Upper lobe of left lung (tissue), 6 donors: ENCODE measurements at regions not wholly inside any gene's neighbourhood (a gene's known extent, or its start where the extent isn't known, plus 50 kb on each side); places are given as distances from the start of the nearest gene placed in this dataset.

Experiments used
- ATAC-seq, 2 donors: fragments of 200-7000 bp; cut with Tn5 transposase; one replicate each; pipeline ENCODE4 v1.9.1; 2022; ENCODE audit warnings: mild to moderate bottlenecking in 2 of 2, moderate library complexity in 2 of 2; ENCODE audit not compliant: low FRiP score in 2 of 2
- DNase-seq, 2 donors: peaks; one replicate each; pipeline ENCODE4 v3.0.0-alpha.2; 2019 to 2020
- H3K27ac ChIP-seq, 4 donors: fragments of 200-600 bp; sonication (generic); one replicate each; pipeline ENCODE4 v1.5.1; 2016 to 2019
- H3K27me3 ChIP-seq, 4 donors: fragments of 200-600 bp; sonication (generic); one replicate each; pipeline ENCODE4 v1.5.1; 2017 to 2019
- H3K36me3 ChIP-seq, 4 donors: fragments of 200-600 bp; sonication (generic); one replicate each; pipeline ENCODE4 v1.5.1; 2016 to 2019
- H3K4me1 ChIP-seq, 4 donors: fragments of 200-600 bp; sonication (generic); one replicate each; pipeline ENCODE4 v1.5.1; 2018 to 2019
- H3K4me3 ChIP-seq, 4 donors: fragments of 200-600 bp; sonication (generic); one replicate each; pipeline ENCODE4 v1.5.1; 2017 to 2019; ENCODE audit warnings: mild to moderate bottlenecking in 2 of 4, moderate library complexity in 1 of 4
- H3K9me3 ChIP-seq, 4 donors: fragments of 200-600 bp; sonication (generic); one replicate each; pipeline ENCODE4 v1.5.1; 2018 to 2019
- EP300 ChIP-seq, 4 donors: sonication (generic); formaldehyde crosslinking; IDR thresholded peaks; one replicate each; pipeline ENCODE4 v1.5.1; 2017; ENCODE audit warnings: antibody characterized with exemption in 4 of 4, control low read depth in 2 of 4
- POLR2A ChIP-seq, 4 donors: fragments of 450-650 bp; IDR thresholded peaks; one replicate each; pipeline ENCODE4 v1.5.1; 2016 to 2017; ENCODE audit warnings: antibody characterized with exemption in 4 of 4, mild to moderate bottlenecking in 2 of 4
- POLR2AphosphoS5 ChIP-seq, 2 donors: sonication (generic); formaldehyde crosslinking; IDR thresholded peaks; one replicate each; pipeline ENCODE4 v1.5.1; 2017; ENCODE audit warnings: antibody characterized with exemption in 2 of 2
- WGBS, 2 donors: methylation state at CpG; one replicate each; pipeline ENCODE4 v1.1.5; 2017 to 2018; 5-methylcytosine and 5-hydroxymethylcytosine counted together
- TF ChIP-seq, protein P1 (sequence below), 6 experiments: fragments of 450-650 bp in 4 of 6; fragments of 200-600 bp in 2 of 6; sonication (generic) in 2 of 6; IDR thresholded peaks; one replicate each; pipeline ENCODE4 v1.5.1; 2016 to 2019; ENCODE audit warnings: antibody characterized with exemption in 6 of 6
- donor health status: DM: no; HTN: no; CAD: no; lungs with moderate emphysema.
- donor health status: DM: no; HTN: yes; CAD: no; lungs with severe emphysema.

DNA sequence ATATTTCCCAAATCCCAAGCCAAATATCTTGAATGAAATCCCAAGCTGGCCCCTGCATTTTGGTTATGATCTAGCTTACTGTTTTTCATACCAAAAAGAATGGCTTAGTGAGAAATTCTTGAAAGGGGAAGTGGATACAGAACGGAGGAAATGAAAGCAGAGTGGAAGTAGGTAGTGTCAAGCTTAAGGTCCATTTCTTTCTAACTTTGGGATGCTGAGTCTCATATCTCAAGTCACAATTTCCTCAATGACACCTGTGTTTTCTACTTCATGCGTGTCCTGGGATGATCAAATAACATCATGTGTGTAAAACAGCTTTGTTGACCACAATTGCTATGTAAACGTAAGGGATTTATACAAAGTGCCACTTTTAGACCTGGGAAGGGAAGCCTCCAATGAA is 238.8 kb upstream of the SLC35B3 start:
- TF ChIP-seq POLR2A (IDR thresholded peaks at IDR 0.05): no peak
- ATAC-seq: no peak
- Histone ChIP-seq H3K9me3 (no peaks in the 10 kb centered on the region), H3K36me3 (no peaks in the 10 kb centered on the region), H3K27me3 (no peaks in the 10 kb centered on the region), H3K27ac (no peak overlapping the region), H3K4me3 (no peak overlapping the region), H3K4me1 (no peaks in the 10 kb centered on the region)
- DNase-seq: no peak
- WGBS, 2 donors: 58 to 67% methylated on average over 3 of the region's 3 CpGs

DNA sequence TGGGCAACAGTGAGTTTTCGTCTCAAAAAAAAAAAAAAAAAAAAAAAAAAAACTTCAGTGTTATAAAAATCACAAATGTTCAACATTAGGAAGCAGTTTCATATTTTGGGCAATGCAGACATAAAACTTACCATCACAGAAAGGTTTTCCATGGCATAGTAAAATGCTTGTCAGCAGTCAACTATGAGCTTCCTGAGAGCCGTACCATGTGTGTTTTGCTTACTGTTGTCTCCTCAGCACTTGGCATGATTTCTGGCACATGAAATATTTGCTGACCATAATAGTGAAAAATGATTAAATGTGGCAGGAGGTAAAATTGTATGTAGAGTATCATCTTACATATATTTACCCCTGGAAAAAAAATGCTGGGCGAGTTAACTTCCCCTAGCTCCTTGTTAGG is 237.5 kb upstream of the SLC35B3 start:
- DNase-seq (no peak), ATAC-seq (no peak)
- H3K4me1 ChIP-seq: no peaks in the 10 kb centered on the region
- H3K9me3 ChIP-seq: no peaks in the 10 kb centered on the region
- no peaks in the 10 kb centered on the region for H3K36me3 ChIP-seq
- H3K27ac ChIP-seq: no peak overlapping the region
- WGBS, 2 donors: 80 to 83% methylated on average over 3 of the region's 3 CpGs
- TF ChIP-seq EP300 (IDR thresholded peaks at IDR 0.05) (no peak), POLR2A (IDR thresholded peaks at IDR 0.05) (no peak), POLR2AphosphoS5 (IDR thresholded peaks at IDR 0.05) (no peak)
- TF ChIP-seq, protein P1, sequence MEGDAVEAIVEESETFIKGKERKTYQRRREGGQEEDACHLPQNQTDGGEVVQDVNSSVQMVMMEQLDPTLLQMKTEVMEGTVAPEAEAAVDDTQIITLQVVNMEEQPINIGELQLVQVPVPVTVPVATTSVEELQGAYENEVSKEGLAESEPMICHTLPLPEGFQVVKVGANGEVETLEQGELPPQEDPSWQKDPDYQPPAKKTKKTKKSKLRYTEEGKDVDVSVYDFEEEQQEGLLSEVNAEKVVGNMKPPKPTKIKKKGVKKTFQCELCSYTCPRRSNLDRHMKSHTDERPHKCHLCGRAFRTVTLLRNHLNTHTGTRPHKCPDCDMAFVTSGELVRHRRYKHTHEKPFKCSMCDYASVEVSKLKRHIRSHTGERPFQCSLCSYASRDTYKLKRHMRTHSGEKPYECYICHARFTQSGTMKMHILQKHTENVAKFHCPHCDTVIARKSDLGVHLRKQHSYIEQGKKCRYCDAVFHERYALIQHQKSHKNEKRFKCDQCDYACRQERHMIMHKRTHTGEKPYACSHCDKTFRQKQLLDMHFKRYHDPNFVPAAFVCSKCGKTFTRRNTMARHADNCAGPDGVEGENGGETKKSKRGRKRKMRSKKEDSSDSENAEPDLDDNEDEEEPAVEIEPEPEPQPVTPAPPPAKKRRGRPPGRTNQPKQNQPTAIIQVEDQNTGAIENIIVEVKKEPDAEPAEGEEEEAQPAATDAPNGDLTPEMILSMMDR (IDR thresholded peaks at IDR 0.05): no peak
- H3K27me3 ChIP-seq: no peaks in the 10 kb centered on the region
- no peak overlapping the region for H3K4me3 ChIP-seq

DNA sequence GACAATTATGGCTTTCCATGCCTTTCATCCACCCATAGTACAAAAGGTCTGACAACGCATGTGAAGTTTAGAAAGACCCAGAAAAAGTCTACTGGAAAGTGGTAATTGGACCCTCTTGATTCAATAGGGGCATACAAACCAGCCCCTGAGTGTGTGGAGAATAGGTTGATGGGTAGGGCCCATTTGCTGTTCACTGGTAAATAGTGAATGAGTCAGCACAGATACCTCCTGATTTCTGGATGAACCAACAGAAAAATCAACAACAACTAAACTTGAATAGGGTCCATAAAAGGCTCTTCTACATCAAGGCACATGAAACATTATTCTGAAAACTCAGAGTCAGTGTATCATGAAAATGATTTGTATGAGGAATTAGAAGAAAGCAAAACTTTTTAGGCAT is 235.4 kb upstream of the SLC35B3 start:
- no peak overlapping the region for H3K4me3 ChIP-seq
- H3K27ac ChIP-seq: no peak overlapping the region
- H3K9me3 ChIP-seq: no peaks in the 10 kb centered on the region
- H3K27me3 ChIP-seq: no peaks in the 10 kb centered on the region
- no peaks in the 10 kb centered on the region for H3K36me3 ChIP-seq
- TF ChIP-seq POLR2AphosphoS5 (IDR thresholded peaks at IDR 0.05) (no peak), POLR2A (IDR thresholded peaks at IDR 0.05) (no peak), EP300 (IDR thresholded peaks at IDR 0.05) (no peak)
- TF ChIP-seq, protein P1 (IDR thresholded peaks at IDR 0.05): no peak
- no peak for ATAC-seq
- no peaks in the 10 kb centered on the region for H3K4me1 ChIP-seq
- no peak for DNase-seq
- WGBS, 2 donors: 86 to 100% methylated on average over 1 of the region's 1 CpG

DNA sequence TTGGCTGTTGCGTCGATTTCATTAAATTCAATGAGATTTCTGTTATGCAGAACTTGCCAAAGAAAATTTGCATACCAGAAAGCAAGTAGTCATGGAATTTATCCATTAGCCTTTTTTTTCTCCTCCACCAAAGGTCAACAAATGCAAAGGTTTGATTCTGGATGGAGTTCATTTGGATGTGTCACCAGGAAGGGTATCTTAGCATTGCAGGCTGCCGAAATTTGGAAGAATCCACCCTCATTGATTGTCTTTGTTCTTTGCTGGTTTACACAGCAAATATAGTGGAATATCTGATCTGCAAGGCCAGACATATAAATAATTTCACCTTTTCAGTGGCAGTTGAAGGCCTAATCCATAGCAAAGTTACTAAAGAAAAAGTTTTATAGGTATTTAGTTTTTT is 229.4 kb upstream of the SLC35B3 start:
- Histone ChIP-seq H3K27ac (no peak overlapping the region), H3K9me3 (no peaks in the 10 kb centered on the region), H3K4me3 (no peak overlapping the region), H3K27me3 (no peaks in the 10 kb centered on the region), H3K36me3 (no peaks in the 10 kb centered on the region), H3K4me1 (no peaks in the 10 kb centered on the region)
- WGBS, 2 donors: 89 to 99% methylated on average over 3 of the region's 3 CpGs
- ATAC-seq: no peak
- no peak for DNase-seq
- TF ChIP-seq EP300 (IDR thresholded peaks at IDR 0.05) (no peak), POLR2A (IDR thresholded peaks at IDR 0.05) (no peak), POLR2AphosphoS5 (IDR thresholded peaks at IDR 0.05) (no peak)
- TF ChIP-seq, protein P1 (IDR thresholded peaks at IDR 0.05): no peak

DNA sequence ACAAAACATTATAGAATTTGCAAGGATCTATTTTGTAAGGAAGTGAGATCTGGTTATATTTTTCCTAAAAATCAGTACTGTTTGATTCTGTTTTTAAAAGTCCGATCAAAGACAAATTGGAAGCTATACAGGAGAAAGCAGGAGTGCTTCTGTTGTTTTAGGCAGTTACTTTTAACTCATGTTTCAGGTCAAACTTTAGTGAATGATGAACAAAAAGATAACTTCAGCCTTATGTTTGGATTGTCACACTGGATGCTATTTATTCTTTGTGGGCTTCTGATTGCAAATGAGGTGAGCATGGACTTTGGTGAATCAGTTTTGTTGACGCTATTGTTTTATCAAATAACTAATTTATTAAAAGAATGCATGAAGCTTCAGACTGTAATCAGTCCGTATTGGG is 228.7 kb upstream of the SLC35B3 start:
- DNase-seq (no peak), ATAC-seq (no peak)
- H3K36me3 ChIP-seq: no peaks in the 10 kb centered on the region
- no peaks in the 10 kb centered on the region for H3K4me1 ChIP-seq
- WGBS, 2 donors: 79 to 82% methylated on average over 3 of the region's 3 CpGs
- no peak overlapping the region for H3K4me3 ChIP-seq
- TF ChIP-seq EP300 (IDR thresholded peaks at IDR 0.05) (no peak), POLR2AphosphoS5 (IDR thresholded peaks at IDR 0.05) (no peak), POLR2A (IDR thresholded peaks at IDR 0.05) (no peak)
- TF ChIP-seq, protein P1 (IDR thresholded peaks at IDR 0.05): no peak
- H3K27me3 ChIP-seq: no peaks in the 10 kb centered on the region
- H3K27ac ChIP-seq: no peak overlapping the region
- no peaks in the 10 kb centered on the region for H3K9me3 ChIP-seq
